Activated CD8-positive, alpha-beta T cell treated with anti-CD3 and anti-CD28 coated beads for 36 hours (primary cell): ENCODE measurements at regions not wholly inside any gene's neighbourhood (a gene's known extent, or its start where the extent isn't known, plus 50 kb on each side); places are given as distances from the start of the nearest gene placed in this dataset.

ENCODE experiments used
- ATAC-seq: fragments of 200-7000 bp; cut with Tn5 transposase; one replicate; pipeline ENCODE4 v1.10.0; 2021; ENCODE audit warnings: mild to moderate bottlenecking, moderate library complexity
- CTCF ChIA-PET: fragments of 350-600 bp; sonication (Branson Sonifier 250); formaldehyde crosslinking; loops from one replicate; lab custom pipeline; 2021; ENCODE audit warnings: antibody characterized with exemption; lab: Charles Lee
- POLR2A ChIA-PET: fragments of 350-600 bp; sonication (Branson Sonifier 250); formaldehyde crosslinking; loops from one replicate; lab custom pipeline; 2021; ENCODE audit warnings: antibody characterized with exemption; lab: Charles Lee
- DNase-seq: peaks from one replicate; pipeline ENCODE4 v3.0.0-alpha.2; 2020
- H3K27ac Mint-ChIP-seq: one replicate; pipeline ENCODE4 v1.8.0; 2021; ENCODE audit warnings: mild to moderate bottlenecking, mixed read lengths
- H3K27me3 Mint-ChIP-seq: one replicate; pipeline ENCODE4 v1.8.0; 2021; ENCODE audit warnings: mixed read lengths
- H3K36me3 Mint-ChIP-seq: one replicate; pipeline ENCODE4 v1.8.0; 2021; ENCODE audit warnings: low read depth, mixed read lengths
- H3K4me1 Mint-ChIP-seq: one replicate; pipeline ENCODE4 v1.8.0; 2021; ENCODE audit warnings: low read depth, mixed read lengths
- H3K4me3 Mint-ChIP-seq: one replicate; pipeline ENCODE4 v1.8.0; 2021; ENCODE audit warnings: mild to moderate bottlenecking, moderate library complexity, mixed read lengths
- H3K9me3 Mint-ChIP-seq: one replicate; pipeline ENCODE4 v1.8.0; 2021; ENCODE audit warnings: mixed read lengths
- intact Hi-C: fragments of 100-400 bp; cut with micrococcal nuclease; formaldehyde crosslinking; loops from one replicate; pipeline ENCODE4 v1.10.0; 2022
- TF ChIP-seq, protein P1 (sequence below): fragments of 200-600 bp; IDR thresholded peaks from one replicate; pipeline ENCODE4 v1.8.0; 2022; ENCODE audit warnings: antibody characterized with exemption, mild to moderate bottlenecking

DNA sequence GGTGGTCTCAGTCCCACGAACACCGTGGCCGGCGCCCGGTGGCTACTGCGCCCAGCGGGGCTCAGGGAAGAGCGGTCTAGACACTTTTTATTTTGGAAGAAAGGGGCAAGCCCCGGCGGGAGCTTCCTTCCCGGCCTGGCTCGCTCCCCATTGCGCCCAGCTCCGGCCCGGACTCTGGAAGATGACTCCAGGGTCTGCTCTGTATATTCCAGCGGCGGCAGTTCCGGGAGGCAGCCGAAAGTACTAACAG, 225.1 kb upstream of the CRY1 start:
- DNase-seq: no peak

DNA sequence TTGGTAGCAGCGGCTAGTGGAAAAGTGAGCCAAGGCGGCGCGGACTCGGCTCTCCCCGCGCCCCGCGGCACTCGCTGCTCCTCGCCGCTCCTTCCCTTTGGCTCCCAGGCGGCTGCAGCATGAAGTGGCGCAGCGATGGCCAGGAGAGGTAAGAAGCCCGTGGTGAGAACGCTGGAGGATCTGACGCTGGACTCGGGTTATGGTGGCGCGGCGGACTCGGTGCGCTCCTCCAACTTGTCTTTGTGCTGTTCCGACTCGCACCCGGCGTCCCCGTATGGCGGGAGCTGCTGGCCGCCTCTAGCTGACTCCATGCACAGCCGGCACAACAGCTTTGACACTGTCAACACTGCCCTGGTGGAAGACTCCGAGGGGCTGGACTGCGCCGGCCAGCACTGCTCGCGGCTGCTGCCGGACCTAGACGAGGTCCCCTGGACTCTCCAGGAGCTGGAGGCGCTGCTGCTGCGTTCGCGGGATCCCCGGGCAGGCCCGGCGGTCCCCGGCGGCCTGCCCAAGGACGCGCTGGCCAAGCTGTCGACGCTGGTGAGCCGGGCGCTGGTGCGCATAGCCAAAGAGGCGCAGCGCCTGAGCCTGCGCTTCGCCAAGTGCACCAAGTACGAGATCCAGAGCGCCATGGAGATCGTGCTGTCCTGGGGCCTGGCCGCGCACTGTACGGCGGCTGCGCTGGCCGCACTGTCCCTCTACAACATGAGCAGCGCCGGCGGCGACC, 225.6 kb upstream of the CRY1 start:
- POLR2A ChIA-PET: interaction anchor here (0.7 to 5.9 kb wide), 16 partner anchors 7 to 363 kb away, joined by 3 to 46 read pairs (median 4); partner anchors contain the start of gene TMEM263
- ATAC-seq (no peak), DNase-seq (peak; percentile 45)
- TF ChIP-seq, protein P1, sequence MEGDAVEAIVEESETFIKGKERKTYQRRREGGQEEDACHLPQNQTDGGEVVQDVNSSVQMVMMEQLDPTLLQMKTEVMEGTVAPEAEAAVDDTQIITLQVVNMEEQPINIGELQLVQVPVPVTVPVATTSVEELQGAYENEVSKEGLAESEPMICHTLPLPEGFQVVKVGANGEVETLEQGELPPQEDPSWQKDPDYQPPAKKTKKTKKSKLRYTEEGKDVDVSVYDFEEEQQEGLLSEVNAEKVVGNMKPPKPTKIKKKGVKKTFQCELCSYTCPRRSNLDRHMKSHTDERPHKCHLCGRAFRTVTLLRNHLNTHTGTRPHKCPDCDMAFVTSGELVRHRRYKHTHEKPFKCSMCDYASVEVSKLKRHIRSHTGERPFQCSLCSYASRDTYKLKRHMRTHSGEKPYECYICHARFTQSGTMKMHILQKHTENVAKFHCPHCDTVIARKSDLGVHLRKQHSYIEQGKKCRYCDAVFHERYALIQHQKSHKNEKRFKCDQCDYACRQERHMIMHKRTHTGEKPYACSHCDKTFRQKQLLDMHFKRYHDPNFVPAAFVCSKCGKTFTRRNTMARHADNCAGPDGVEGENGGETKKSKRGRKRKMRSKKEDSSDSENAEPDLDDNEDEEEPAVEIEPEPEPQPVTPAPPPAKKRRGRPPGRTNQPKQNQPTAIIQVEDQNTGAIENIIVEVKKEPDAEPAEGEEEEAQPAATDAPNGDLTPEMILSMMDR: no peak
- Mint-ChIP-seq H3K4me1 (peaks cover 39% of the 10 kb centered on the region), H3K4me3 (peak overlapping the region; percentile 90), H3K9me3 (no peaks in the 10 kb centered on the region), H3K27me3 (peaks cover 12% of the 10 kb centered on the region), H3K36me3 (peaks cover 5% of the 10 kb centered on the region), H3K27ac (peak overlapping the region; percentile 83)
- intact Hi-C loops: no loop called here
- CTCF ChIA-PET: interaction anchor here (0.8 to 10.5 kb wide), 11 partner anchors 10 to 288 kb away, joined by 3 to 111 read pairs (median 4); no protein-coding TSS in a partner anchor

More for the DNA sequence above, 225.1 kb upstream of the CRY1 start:
- TF ChIP-seq, protein P1: no peak
- intact Hi-C loops: no loop called here
- Mint-ChIP-seq H3K4me3 (peak overlapping the region; percentile 90), H3K27ac (peak overlapping the region; percentile 46), H3K9me3 (no peaks in the 10 kb centered on the region), H3K4me1 (peaks cover 34% of the 10 kb centered on the region), H3K27me3 (peaks cover 12% of the 10 kb centered on the region), H3K36me3 (peaks cover 5% of the 10 kb centered on the region)
- no peak for ATAC-seq
- POLR2A ChIA-PET: interaction anchor here (0.8 to 5.9 kb wide), 9 partner anchors 9 to 362 kb away, joined by 3 to 46 read pairs (median 6); partner anchors contain the start of gene TMEM263
- CTCF ChIA-PET: interaction anchor here (1.0 to 10.5 kb wide), 9 partner anchors 10 to 288 kb away, joined by 3 to 111 read pairs (median 4); no protein-coding TSS in a partner anchor

DNA sequence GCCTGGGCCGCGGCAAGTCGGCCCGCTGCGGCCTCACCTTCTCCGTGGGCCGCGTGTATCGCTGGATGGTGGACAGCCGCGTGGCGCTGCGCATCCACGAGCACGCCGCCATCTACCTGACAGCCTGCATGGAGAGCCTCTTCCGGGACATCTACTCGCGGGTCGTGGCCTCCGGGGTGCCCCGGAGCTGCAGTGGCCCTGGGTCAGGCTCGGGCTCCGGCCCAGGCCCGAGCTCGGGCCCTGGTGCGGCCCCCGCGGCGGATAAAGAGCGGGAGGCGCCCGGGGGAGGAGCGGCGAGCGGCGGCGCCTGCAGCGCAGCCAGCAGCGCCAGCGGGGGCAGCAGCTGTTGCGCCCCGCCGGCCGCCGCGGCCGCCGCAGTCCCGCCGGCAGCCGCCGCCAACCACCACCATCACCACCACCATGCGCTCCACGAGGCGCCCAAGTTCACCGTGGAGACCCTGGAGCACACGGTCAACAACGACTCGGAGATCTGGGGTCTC, 226.2 kb upstream of the CRY1 start:
- peak overlapping the region; percentile 90 for H3K4me3 Mint-ChIP-seq
- TF ChIP-seq, protein P1: no peak
- POLR2A ChIA-PET: interaction anchor here (0.7 to 5.9 kb wide), 15 partner anchors 8 to 363 kb away, joined by 3 to 46 read pairs (median 3); partner anchors contain the start of gene TMEM263
- H3K36me3 Mint-ChIP-seq: peaks cover 5% of the 10 kb centered on the region
- H3K9me3 Mint-ChIP-seq: no peaks in the 10 kb centered on the region
- CTCF ChIA-PET: interaction anchor here (0.8 to 10.5 kb wide), 15 partner anchors 10 to 287 kb away, joined by 3 to 111 read pairs (median 6); no protein-coding TSS in a partner anchor
- DNase-seq (peak; percentile 30), ATAC-seq (no peak)
- H3K4me1 Mint-ChIP-seq: peaks cover 44% of the 10 kb centered on the region
- peaks cover 12% of the 10 kb centered on the region for H3K27me3 Mint-ChIP-seq
- H3K27ac Mint-ChIP-seq: peak overlapping the region; percentile 100
- intact Hi-C loops: loop anchor here (5.0 kb wide), 1 partner anchor 53 kb away; no protein-coding TSS in a partner anchor

DNA sequence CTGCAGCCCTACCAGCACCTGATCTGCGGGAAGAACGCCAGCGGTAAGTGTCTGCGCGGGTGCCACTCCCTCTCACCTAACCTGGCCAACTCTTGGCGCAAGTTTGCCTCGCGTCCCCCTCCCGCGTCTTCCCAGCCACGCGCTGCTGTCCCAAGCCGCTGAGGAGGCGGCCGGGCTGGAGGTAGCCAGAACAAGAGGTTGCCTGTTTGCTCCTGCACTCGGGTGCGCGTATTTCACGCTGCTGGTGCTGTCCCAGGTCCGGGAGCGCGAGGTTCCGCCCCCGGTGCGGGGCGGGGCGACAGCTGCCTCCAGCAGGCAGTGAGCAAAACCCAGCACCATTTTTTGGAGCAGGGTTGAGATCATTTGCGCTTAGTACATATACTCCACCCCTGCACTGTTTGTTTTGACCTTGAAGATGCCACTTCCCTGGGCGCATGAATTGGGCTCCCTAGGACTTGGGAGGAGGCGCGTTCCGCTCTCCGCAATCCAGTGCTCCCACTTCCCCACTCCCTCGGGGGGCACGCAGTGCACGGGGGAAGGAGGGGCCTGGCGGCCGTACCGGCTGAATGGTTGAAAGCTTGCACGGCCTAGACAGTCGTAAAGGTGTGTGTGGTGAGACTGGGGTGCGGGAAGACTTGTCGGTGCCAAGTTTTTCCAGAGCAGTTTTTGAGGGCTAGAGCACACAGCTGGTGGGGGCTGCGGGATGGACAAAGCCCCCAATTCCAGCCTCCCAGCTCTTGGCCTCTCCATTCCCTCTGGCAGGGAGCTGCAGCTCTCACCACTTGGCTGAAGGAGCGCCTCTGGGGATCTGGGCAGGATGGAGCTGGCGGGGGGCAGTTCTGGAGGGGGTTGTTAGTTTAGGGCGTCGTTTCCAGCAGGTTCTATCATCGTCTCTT, 226.9 kb upstream of the CRY1 start:
- H3K36me3 Mint-ChIP-seq: peaks cover 5% of the 10 kb centered on the region
- H3K4me3 Mint-ChIP-seq: peak overlapping the region; percentile 90
- no peaks in the 10 kb centered on the region for H3K9me3 Mint-ChIP-seq
- H3K27me3 Mint-ChIP-seq: peaks cover 7% of the 10 kb centered on the region
- ChIA-PET POLR2A (interaction anchor here (1.0 to 5.9 kb wide), 14 partner anchors 9 to 364 kb away, joined by 3 to 46 read pairs (median 4); no protein-coding TSS in a partner anchor), CTCF (interaction anchor here (0.7 to 10.5 kb wide), 14 partner anchors 10 to 286 kb away, joined by 3 to 111 read pairs (median 6); no protein-coding TSS in a partner anchor)
- intact Hi-C loops: loop anchor here (5.0 kb wide), 1 partner anchor 52 kb away; no protein-coding TSS in a partner anchor
- peaks cover 51% of the 10 kb centered on the region for H3K4me1 Mint-ChIP-seq
- peak; percentile 92 for DNase-seq
- TF ChIP-seq, protein P1: no peak
- peak overlapping the region; percentile 100 for H3K27ac Mint-ChIP-seq
- peak; percentile 58 for ATAC-seq
